GM21528 (cell line): ENCODE measurements at regions not wholly inside any gene's neighbourhood (a gene's known extent, or its start where the extent isn't known, plus 50 kb on each side); places are given as distances from the start of the nearest gene placed in this dataset.
"Not testable (repeated sequence)": the region's sequence is repeated elsewhere in the genome, so short reads cannot be mapped to it uniquely, and the experiment has no call there.

Source experiments
- ATAC-seq: cut with Tn5 transposase; IDR thresholded peaks from one replicate; pipeline ENCODE4 v1.9.1; 2021; ENCODE audit warnings: mild to moderate bottlenecking, moderate library complexity; ENCODE audit not compliant: unreplicated experiment, low FRiP score

- ATAC-seq: no peak
Observed at GRCh38 chr6:85111481-85112011, 338.3 kb upstream of the NT5E start.

DNA sequence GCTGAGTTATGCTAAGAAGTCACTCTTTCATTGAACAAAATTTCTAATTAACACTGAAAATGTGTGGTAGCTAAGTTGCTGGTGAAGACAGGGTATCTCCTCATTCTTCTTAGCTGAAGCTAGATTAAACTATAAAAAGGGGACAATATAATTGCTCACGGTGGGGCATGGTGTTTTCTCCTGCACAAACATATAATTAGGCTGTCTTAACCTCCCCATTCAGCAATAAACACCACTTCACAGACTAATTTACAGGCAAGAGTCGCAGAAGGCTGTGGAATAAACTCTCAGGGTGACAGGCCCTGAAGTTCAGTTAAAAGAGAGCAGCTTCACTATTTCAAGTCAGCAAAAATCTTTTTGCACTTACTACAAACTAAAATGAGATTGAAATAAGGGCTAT, 338.9 kb upstream of the NT5E start:
- no peak for ATAC-seq

DNA sequence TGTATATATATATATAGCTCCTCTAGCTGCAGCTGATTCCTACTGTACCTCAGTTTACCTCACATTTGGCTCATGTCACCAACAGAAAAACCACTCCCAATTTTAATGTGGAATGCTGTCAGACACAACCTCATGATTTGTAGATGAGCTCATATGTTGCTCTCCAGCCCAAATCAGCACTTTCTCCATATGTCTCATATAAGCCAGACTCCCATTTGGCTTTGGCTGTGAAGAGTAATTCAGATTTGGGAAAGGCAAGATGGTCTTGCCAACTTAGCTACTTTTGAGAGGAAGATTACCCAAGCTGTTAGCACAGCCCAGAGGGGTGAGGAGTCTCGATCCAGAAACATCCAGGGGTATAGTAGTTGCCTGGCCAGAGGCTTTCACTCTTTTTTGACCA, 342.2 kb upstream of the NT5E start:
- no peak for ATAC-seq

- no peak for ATAC-seq
Observed at GRCh38 chr6:85096976-85097375, 332.6 kb upstream of the TBX18 start.

DNA sequence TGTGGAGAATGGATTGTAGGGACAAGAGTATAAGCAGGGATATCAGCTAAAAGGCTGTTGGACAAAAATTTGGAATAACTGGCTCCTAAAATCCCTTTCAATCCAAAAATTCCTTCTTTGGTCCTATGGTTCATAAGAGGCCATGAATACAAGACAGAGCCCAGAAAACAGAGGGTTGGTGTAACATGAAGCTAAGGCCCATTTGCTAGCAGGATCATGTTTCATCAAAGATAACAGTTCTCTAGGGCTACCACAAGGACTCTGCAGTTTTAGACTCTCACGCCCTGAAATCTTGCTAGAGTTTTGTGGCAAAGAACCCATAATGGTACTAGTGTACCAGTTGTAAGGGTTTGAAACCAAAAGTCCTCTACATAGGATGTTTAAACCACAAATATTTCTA, 327.8 kb upstream of the TBX18 start:
- ATAC-seq: no peak

DNA sequence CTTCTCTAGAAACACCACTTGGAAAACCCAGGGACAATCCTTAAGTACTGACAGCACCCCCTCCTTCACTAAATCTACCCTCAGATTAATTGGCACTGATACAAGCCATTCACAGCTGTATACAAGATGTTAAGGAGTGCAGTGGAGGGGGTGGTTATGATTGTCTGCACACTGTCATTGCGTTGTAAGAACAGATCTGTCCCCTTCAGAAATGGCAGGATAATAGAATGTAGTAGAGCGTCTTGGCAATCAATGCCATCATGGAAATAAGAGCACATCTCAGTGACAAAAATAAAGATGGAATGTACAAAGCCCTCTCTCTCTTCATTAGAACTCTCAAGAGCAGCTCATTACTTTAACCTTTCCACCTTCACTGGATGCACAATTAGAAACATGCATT, 324.9 kb upstream of the TBX18 start:
- no peak for ATAC-seq

GRCh38 chr6:85085875-85086274, 321.5 kb upstream of the TBX18 start:
- no peak for ATAC-seq

- ATAC-seq: no peak
Observed at GRCh38 chr6:85081102-85081501, 316.7 kb upstream of the TBX18 start.

DNA sequence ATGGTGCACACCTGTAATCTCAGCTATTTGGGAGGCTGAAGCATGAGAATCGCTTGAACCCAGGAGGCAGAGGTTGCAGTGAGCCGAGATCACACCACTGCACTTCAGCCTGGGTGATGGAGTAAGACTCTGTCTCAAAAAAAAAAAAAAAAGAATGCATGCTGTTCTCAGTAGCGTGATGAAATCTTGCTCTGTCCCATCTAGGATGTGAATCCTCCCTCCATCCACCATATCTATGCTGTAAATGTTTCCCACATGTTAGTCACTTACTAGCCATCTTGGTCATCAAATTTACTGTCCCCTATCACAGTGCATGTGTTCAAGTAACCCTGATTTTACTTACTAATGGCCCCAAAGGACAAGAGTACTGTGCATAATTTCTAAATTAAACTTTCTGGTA, 315.4 kb upstream of the TBX18 start:
- ATAC-seq: no peak

- ATAC-seq: no peak
Observed at GRCh38 chr6:85078058-85078457, 313.7 kb upstream of the TBX18 start.

DNA sequence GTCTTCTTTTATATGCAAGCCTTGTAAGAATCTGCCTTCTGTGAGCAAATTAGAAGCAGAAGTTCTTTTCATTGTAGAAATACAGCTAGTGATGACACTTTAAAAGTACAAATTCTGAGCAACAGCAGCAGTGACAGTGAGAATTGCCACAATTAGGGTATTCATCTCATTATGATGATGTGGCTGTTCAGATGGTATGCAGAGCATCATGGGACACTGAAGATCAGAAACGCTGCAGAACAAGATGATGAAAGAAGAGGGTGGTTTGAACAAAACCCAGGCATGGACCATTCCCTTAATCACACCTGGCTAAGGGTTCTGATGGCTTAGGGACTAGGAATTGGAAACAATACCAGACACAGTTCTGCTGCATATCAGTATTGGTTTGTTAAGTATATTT, 312.7 kb upstream of the TBX18 start:
- no peak for ATAC-seq

DNA sequence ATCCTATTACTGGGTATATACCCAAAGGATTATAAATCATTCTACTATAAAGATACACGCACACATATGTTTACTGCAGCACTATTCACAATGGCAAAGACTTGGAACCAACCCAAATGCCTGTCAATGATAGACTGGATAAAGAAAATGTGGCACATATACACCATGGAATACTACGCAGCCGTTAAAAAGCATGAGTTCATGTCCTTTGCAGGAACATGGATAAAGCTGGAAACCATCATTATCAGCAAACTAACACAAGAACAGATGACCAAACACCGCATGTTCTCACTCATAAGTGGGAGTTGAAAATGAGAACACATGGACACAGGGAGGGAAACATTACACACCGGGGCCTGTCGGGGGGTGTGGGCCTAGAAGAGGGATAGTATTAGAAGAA, 307.4 kb upstream of the TBX18 start:
- not testable (repeated sequence) for ATAC-seq

- no peak for ATAC-seq
Observed at GRCh38 chr6:85069577-85069976, 305.2 kb upstream of the TBX18 start.

GRCh38 chr6:85068221-85068620, 303.8 kb upstream of the TBX18 start:
- no peak for ATAC-seq

- no peak for ATAC-seq
Observed at GRCh38 chr6:85066266-85066665, 301.9 kb upstream of the TBX18 start.

DNA sequence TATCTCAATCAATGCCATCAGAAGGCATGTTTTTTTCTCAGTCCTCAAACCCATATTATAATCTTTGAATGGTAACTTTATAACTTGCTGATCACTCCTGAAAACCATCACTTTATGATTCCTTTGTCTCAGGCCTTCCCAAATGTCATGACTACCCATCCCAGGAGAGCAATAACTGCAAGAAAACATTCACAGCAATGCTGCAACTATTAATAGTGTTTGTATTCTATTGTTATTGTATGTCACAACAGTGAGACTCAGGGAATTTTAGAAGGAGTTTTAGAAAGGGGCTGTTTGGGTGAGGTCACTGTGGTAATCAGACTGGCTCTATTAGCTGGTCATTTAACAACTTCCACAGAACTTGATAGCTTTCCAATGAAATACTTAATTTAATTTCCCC, 301.4 kb upstream of the TBX18 start:
- no peak for ATAC-seq

DNA sequence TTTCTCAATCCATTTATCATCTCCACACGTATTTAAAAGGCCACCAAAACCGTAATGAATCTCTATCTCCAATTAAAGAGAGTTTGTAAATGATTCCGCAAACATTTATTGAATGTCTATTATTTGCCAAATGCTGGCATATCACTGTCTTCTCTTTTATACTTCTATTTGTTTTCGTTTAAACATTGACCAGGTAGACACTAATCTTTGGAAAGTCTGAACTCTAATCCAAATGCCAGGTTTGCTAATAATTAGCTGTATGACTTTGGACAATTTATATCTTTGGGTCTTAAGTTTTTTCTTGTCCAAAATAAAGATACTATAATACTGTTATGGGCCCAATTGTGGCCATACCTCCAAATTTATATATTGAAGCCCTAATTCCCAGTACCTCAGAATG, 299.2 kb upstream of the TBX18 start:
- ATAC-seq: no peak

DNA sequence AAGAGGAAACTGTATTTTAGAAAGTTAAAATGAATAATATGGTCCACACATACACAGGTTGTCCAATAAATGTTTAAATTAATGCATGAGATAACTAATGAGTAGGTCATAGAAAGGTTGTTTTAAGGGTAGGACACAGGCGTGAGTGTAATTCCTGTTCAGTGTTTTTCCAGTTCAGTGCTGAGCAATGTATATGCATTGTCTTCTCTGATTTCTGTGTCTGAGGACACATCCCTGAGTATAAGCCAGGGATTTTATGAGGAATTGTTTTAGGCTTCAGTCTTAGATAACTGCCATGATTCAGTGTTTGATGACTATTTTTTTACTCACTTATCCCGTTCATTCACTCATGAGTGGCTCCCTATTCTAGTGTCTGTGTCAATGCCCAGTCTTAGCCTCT, 298.5 kb upstream of the TBX18 start:
- no peak for ATAC-seq

- ATAC-seq: no peak
Observed at GRCh38 chr6:85058806-85059205, 294.4 kb upstream of the TBX18 start.

- ATAC-seq: no peak
Observed at GRCh38 chr6:85050149-85050548, 285.8 kb upstream of the TBX18 start.

DNA sequence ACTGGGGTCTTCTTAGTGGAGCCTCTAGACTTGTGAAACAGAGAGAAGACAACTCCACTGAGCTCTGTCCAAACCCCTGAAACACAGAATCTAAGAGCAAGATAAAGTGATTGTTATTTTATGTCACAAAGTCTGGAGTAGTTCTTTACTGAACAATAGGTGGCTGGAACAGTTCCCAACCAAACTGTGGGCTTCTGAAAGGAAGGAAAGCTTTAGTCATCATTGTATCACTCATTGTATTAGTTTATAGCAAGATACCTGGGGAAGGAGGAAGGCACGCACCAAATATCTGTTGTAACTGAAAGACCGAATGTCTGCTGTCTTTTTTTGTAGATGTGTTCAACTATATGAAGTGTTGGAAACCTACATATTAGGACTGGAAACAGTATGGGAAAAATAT, 284.9 kb upstream of the TBX18 start:
- no peak for ATAC-seq

DNA sequence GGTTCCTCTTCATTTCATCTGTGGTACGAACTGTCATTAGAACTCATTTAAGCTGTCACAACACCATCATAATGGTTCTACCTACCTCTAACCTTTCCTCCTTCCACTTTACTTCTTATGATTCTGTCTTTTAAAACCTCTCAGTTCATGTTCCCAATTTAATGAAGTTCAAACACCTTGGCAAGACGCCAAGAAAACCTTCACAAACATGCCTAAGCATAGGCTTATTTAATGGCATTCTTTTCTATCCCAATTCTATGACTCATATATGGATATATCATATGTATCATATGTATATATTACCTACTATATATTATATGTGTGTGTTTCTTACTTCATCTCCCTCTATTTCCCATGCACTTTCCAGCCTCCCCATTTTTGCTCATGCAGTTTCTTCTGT, 283.4 kb upstream of the TBX18 start:
- no peak for ATAC-seq

GRCh38 chr6:85045767-85046166, 281.4 kb upstream of the TBX18 start:
- ATAC-seq: not testable (repeated sequence)
